ENCODE measurements at regions not wholly inside any gene's neighbourhood (a gene's known extent, or its start where the extent isn't known, plus 50 kb on each side); places are given as distances from the start of the nearest gene placed in this dataset.
A peak's percentile ranks its signal among the peaks of the same experiment; 100 is the strongest.

- Histone ChIP-seq H3K36me3 (replicated peaks in 1 of 2; ENCODE audit: control insufficient read depth in 1 of 2, insufficient read depth in 2 of 2, low read length in 2 of 2) (no peaks in the 10 kb centered on the region), H3K27me3 (ENCODE audit: control insufficient read depth in 1 of 2, insufficient read depth in 2 of 2, low read length in 2 of 2) (peaks cover 0 to 8% of the 10 kb centered on the region in 2 experiments; a peak in 3 of 5 replicates), H3K9me3 (ENCODE audit: low read length) (peaks cover 3% of the 10 kb centered on the region; the same call in 1 of the 2 replicates), H3K27ac (ENCODE audit: extremely low read length, insufficient read depth, low read length) (no peak overlapping the region), H4K20me1 (ENCODE audit: insufficient read depth, low read length) (no peaks in the 10 kb centered on the region), H3K4me3 (replicated peaks in 1 of 3; ENCODE audit: insufficient read depth in 1 of 3, low read depth in 2 of 3, low read length in 3 of 3) (no peak overlapping the region), H3K9ac (ENCODE audit: insufficient read depth, low read depth, low read length) (no peak overlapping the region), H3K4me1 (ENCODE audit: insufficient read depth, low read length) (no peaks in the 10 kb centered on the region), H3K79me2 (ENCODE audit: insufficient read depth, low read length) (no peaks in the 10 kb centered on the region), H2AFZ (ENCODE audit: low read length) (no peak overlapping the region), H3K4me2 (ENCODE audit: low read depth, low read length) (no peak overlapping the region)
- TF ChIP-seq MAFK (conservative IDR thresholded peaks at IDR 0.05 in 1 of 2, IDR thresholded peaks at IDR 0.05 in 1 of 2; ENCODE audit: low read length in 2 of 2), result peak in 1 of 2 experiments; percentile 64; a peak in 3 of 4 replicates
- TF ChIP-seq CEBPB (IDR thresholded peaks at IDR 0.05; ENCODE audit: borderline replicate concordance, low read depth, low read length), result 0 out of 2 replicates have a peak, but pooled peaks have one; percentile 10
- no peak for TF ChIP-seq ZNF564 (CRISPR knock-in tag; IDR thresholded peaks at IDR 0.05)
- DNase-seq (ENCODE audit: low spot score) (no peak), ATAC-seq (no peak), FAIRE-seq (no peak)
- intact Hi-C loops (cut with micrococcal nuclease; ENCODE audit: unreplicated experiment) (no loop called here), in situ Hi-C loops (cut with HindIII; ENCODE audit: extremely low pct_ligation_motif_present, low pct_unique_long_range_greater_than_20kb) (no loop called here)
- no TSS peak for BruUV-seq (replicated peaks)
- POLR2A ChIA-PET, result no interaction called here
- CTCF ChIA-PET (ENCODE audit: low intra/inter-chr PET ratio, low total read pairs), result no interaction called here
Observed at GRCh38 chr1:230584660-230585059, 57.6 kb upstream of the COG2 start.

DNA sequence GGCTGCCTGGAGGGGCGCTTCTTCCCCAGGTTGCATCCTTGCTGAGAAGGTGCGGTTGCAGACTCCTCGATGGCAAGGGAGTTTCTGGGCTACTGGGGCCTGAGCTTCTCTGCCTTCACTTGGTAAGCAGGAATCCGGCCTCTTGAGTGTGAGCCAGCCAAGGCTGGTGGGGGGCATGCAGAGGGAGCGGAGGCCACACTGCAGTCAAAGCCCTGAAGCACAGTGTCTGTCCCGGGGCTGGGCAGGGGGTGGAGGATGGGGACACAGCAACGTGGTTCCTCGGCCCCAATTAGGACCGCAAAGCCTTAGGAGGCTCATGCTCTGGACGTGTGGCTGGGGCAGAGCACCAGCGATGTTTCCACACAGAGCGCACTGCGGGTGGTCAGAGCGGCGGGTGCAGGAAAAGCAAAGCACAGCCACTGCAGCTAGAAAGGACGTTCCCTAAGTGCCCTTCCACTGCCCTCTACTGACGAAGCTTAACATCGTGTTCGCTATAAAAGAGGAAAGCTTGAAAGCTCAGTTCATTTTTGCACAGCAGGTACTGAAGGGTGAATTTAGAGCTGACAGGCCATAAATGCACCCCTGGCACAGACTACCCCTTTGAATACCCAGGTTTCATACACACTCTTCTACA lies 60.7 kb upstream of the COG2 start:
- ATAC-seq, result peak; percentile 98
- peak overlapping the region; percentile 61 for H3K4me2 ChIP-seq (ENCODE audit: low read depth, low read length)
- BruUV-seq (replicated peaks), result no TSS peak
- WGBS (ENCODE audit: low lambda C conversion rate), result 22% methylated on average over 7 of the region's 19 CpGs
- H3K4me3 ChIP-seq (replicated peaks in 1 of 3; ENCODE audit: insufficient read depth in 1 of 3, low read depth in 2 of 3, low read length in 3 of 3), result peak overlapping the region in 1 of 3 experiments; percentile 53; a peak in 1 of 6 replicates
- H3K4me1 ChIP-seq (ENCODE audit: insufficient read depth, low read length), result no peaks in the 10 kb centered on the region
- in situ Hi-C loops (cut with HindIII; ENCODE audit: extremely low pct_ligation_motif_present, low pct_unique_long_range_greater_than_20kb), result no loop called here
- no peaks in the 10 kb centered on the region for H4K20me1 ChIP-seq (ENCODE audit: insufficient read depth, low read length)
- no peak overlapping the region for H3K9ac ChIP-seq (ENCODE audit: insufficient read depth, low read depth, low read length)
- DNase-seq (ENCODE audit: low spot score), result peak; percentile 41
- no peaks in the 10 kb centered on the region for H3K36me3 ChIP-seq (replicated peaks in 1 of 2; ENCODE audit: control insufficient read depth in 1 of 2, insufficient read depth in 2 of 2, low read length in 2 of 2)
- no peak overlapping the region for H2AFZ ChIP-seq (ENCODE audit: low read length)
- intact Hi-C loops (cut with micrococcal nuclease; ENCODE audit: unreplicated experiment), result no loop called here
- no peaks in the 10 kb centered on the region for H3K79me2 ChIP-seq (ENCODE audit: insufficient read depth, low read length)
- no peak overlapping the region for H3K27ac ChIP-seq (ENCODE audit: extremely low read length, insufficient read depth, low read length)
- peak; percentile 82 for FAIRE-seq
- CTCF ChIA-PET (ENCODE audit: low intra/inter-chr PET ratio, low total read pairs), result no interaction called here
- peaks cover 0 to 8% of the 10 kb centered on the region in 2 experiments; a peak in 3 of 5 replicates for H3K27me3 ChIP-seq (ENCODE audit: control insufficient read depth in 1 of 2, insufficient read depth in 2 of 2, low read length in 2 of 2)
- POLR2A ChIA-PET, result no interaction called here
- peaks cover 3% of the 10 kb centered on the region; the same call in 1 of the 2 replicates for H3K9me3 ChIP-seq (ENCODE audit: low read length)
- TF ChIP-seq RAD21 (CRISPR knock-in tag; IDR thresholded peaks at IDR 0.05) (peak; percentile 57; the same call in 1 of the 2 replicates), ZNF432 (CRISPR knock-in tag; IDR thresholded peaks at IDR 0.05; ENCODE audit: borderline replicate concordance) (no peak), ZNF687 (CRISPR knock-in tag; IDR thresholded peaks at IDR 0.05) (peak; percentile 31), SMC3 (IDR thresholded peaks at IDR 0.05; ENCODE audit: low read length) (peak; percentile 49; the same call in 1 of the 2 replicates), ZNF574 (CRISPR knock-in tag; IDR thresholded peaks at IDR 0.05) (peak; percentile 54; the same call in 1 of the 2 replicates)
- TF ChIP-seq, protein P1, sequence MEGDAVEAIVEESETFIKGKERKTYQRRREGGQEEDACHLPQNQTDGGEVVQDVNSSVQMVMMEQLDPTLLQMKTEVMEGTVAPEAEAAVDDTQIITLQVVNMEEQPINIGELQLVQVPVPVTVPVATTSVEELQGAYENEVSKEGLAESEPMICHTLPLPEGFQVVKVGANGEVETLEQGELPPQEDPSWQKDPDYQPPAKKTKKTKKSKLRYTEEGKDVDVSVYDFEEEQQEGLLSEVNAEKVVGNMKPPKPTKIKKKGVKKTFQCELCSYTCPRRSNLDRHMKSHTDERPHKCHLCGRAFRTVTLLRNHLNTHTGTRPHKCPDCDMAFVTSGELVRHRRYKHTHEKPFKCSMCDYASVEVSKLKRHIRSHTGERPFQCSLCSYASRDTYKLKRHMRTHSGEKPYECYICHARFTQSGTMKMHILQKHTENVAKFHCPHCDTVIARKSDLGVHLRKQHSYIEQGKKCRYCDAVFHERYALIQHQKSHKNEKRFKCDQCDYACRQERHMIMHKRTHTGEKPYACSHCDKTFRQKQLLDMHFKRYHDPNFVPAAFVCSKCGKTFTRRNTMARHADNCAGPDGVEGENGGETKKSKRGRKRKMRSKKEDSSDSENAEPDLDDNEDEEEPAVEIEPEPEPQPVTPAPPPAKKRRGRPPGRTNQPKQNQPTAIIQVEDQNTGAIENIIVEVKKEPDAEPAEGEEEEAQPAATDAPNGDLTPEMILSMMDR (CRISPR knock-in tag; IDR thresholded peaks at IDR 0.05), result peak; percentile 85

All from HepG2 (cell line).